Smooth muscle cell (in vitro differentiated cells): ENCODE measurements at regions not wholly inside any gene's neighbourhood (a gene's known extent, or its start where the extent isn't known, plus 50 kb on each side); places are given as distances from the start of the nearest gene placed in this dataset.

ENCODE experiments used
- DNase-seq: peaks from one replicate; lab custom pipeline; 2025; ENCODE audit not compliant: unreplicated experiment; lab: John Stamatoyannopoulos, UW
- H2AFZ ChIP-seq: fragments of 200-600 bp; sonication (generic); 2 replicates; pipeline ENCODE4 v1.6.0; 2016; ENCODE audit warnings: antibody characterized with exemption, low read depth, mild to moderate bottlenecking
- H3F3A ChIP-seq: fragments of 200-600 bp; sonication (generic); 2 replicates; pipeline ENCODE4 v1.6.0; 2017; ENCODE audit warnings: antibody characterized with exemption, low read depth
- H3K27ac ChIP-seq: fragments of 200-600 bp; sonication (generic); 2 replicates; pipeline ENCODE4 v1.5.1; 2016; ENCODE audit warnings: low read depth, mild to moderate bottlenecking
- H3K27me3 ChIP-seq: fragments of 200-600 bp; sonication (generic); 2 replicates; pipeline ENCODE4 v1.6.1; 2016; ENCODE audit warnings: low read depth, mild to moderate bottlenecking
- H3K36me3 ChIP-seq: fragments of 200-600 bp; sonication (generic); 2 replicates; pipeline ENCODE4 v1.5.1; 2016; ENCODE audit warnings: low read depth
- H3K4me1 ChIP-seq: fragments of 200-600 bp; sonication (generic); 2 replicates; pipeline ENCODE4 v1.5.1; 2016; ENCODE audit warnings: low read depth
- H3K4me2 ChIP-seq: fragments of 200-600 bp; sonication (generic); 2 replicates; pipeline ENCODE4 v1.6.0; 2016; ENCODE audit warnings: mild to moderate bottlenecking
- H3K4me3 ChIP-seq: fragments of 200-600 bp; sonication (generic); 2 replicates; pipeline ENCODE4 v1.5.1; 2016; ENCODE audit warnings: mild to moderate bottlenecking
- H3K79me2 ChIP-seq: fragments of 200-600 bp; sonication (generic); 2 replicates; pipeline ENCODE4 v1.6.0; 2016; ENCODE audit warnings: low read depth, mild to moderate bottlenecking
- H3K9ac ChIP-seq: fragments of 200-600 bp; sonication (generic); 2 replicates; pipeline ENCODE4 v1.6.0; 2016; ENCODE audit warnings: low read depth
- H3K9me3 ChIP-seq: fragments of 200-600 bp; sonication (generic); replicated peaks from 2 replicates; pipeline ENCODE4 v1.5.1; 2016; ENCODE audit warnings: low read depth
- H4K20me1 ChIP-seq: fragments of 200-600 bp; sonication (generic); 2 replicates; pipeline ENCODE4 v1.6.0; 2016; ENCODE audit warnings: low read depth
- CTCF ChIP-seq: fragments of 200-600 bp; sonication (generic); IDR thresholded peaks from 2 replicates; pipeline ENCODE4 v1.5.1; 2017; ENCODE audit warnings: borderline replicate concordance, mild to moderate bottlenecking, antibody characterized with exemption; ENCODE audit not compliant: insufficient read depth, poor library complexity, severe bottlenecking
- WGBS: methylation state at CpG from one replicate; pipeline ENCODE4 v1.1.7; 2016; ENCODE audit warnings: low lambda C conversion rate; 5-methylcytosine and 5-hydroxymethylcytosine counted together

- TF ChIP-seq CTCF, result no peak
- no peaks in the 10 kb centered on the region for H3F3A ChIP-seq
- no peaks in the 10 kb centered on the region for H3K27me3 ChIP-seq
- H3K9me3 ChIP-seq, result no peaks in the 10 kb centered on the region
- H3K4me1 ChIP-seq, result no peaks in the 10 kb centered on the region
- no peaks in the 10 kb centered on the region for H4K20me1 ChIP-seq
- no peaks in the 10 kb centered on the region for H3K79me2 ChIP-seq
- DNase-seq, result no peak
- H3K36me3 ChIP-seq, result no peaks in the 10 kb centered on the region
- no peak overlapping the region for H2AFZ ChIP-seq
- H3K4me3 ChIP-seq, result no peak overlapping the region
- H3K4me2 ChIP-seq, result no peak overlapping the region
- no peak overlapping the region for H3K27ac ChIP-seq
- 49% methylated on average over 2 of the region's 2 CpGs for whole genome bisulfite sequencing
- H3K9ac ChIP-seq, result no peak overlapping the region
Measured at GRCh38 chr3:80283783-80284182, 516.0 kb upstream of the ROBO1 start.

GRCh38 chr3:80278056-80278455 lies 510.3 kb upstream of the ROBO1 start:
- no peak overlapping the region for H3K4me3 ChIP-seq
- no peaks in the 10 kb centered on the region for H3K9me3 ChIP-seq
- no peak overlapping the region for H3K4me2 ChIP-seq
- no peak for DNase-seq
- H3K27me3 ChIP-seq, result no peaks in the 10 kb centered on the region
- H3K79me2 ChIP-seq, result no peaks in the 10 kb centered on the region
- no peak overlapping the region for H2AFZ ChIP-seq
- H3K36me3 ChIP-seq, result no peaks in the 10 kb centered on the region
- WGBS, result 88% methylated on average over 11 of the region's 11 CpGs
- no peak overlapping the region for H3K9ac ChIP-seq
- H3K4me1 ChIP-seq, result no peaks in the 10 kb centered on the region
- H4K20me1 ChIP-seq, result no peaks in the 10 kb centered on the region
- no peak overlapping the region for H3K27ac ChIP-seq
- H3F3A ChIP-seq, result no peaks in the 10 kb centered on the region
- TF ChIP-seq CTCF, result no peak

- no peak overlapping the region for H3K4me3 ChIP-seq
- TF ChIP-seq CTCF, result no peak
- H3K4me1 ChIP-seq, result no peaks in the 10 kb centered on the region
- no peak overlapping the region for H3K4me2 ChIP-seq
- no peak overlapping the region for H2AFZ ChIP-seq
- H3K27ac ChIP-seq, result no peak overlapping the region
- no peaks in the 10 kb centered on the region for H3K79me2 ChIP-seq
- no peaks in the 10 kb centered on the region for H4K20me1 ChIP-seq
- H3K27me3 ChIP-seq, result no peaks in the 10 kb centered on the region
- no peaks in the 10 kb centered on the region for H3F3A ChIP-seq
- H3K36me3 ChIP-seq, result no peaks in the 10 kb centered on the region
- DNase-seq, result no peak
- no peaks in the 10 kb centered on the region for H3K9me3 ChIP-seq
- no peak overlapping the region for H3K9ac ChIP-seq
Measured at GRCh38 chr3:80275120-80275519, 507.3 kb upstream of the ROBO1 start.

- WGBS, result 44% methylated on average over 3 of the region's 3 CpGs
- Histone ChIP-seq H2AFZ (no peak overlapping the region), H4K20me1 (no peaks in the 10 kb centered on the region), H3K4me3 (no peak overlapping the region), H3K9me3 (no peaks in the 10 kb centered on the region), H3K27me3 (no peaks in the 10 kb centered on the region), H3K36me3 (no peaks in the 10 kb centered on the region), H3F3A (no peaks in the 10 kb centered on the region), H3K79me2 (no peaks in the 10 kb centered on the region), H3K4me1 (no peaks in the 10 kb centered on the region), H3K9ac (no peak overlapping the region), H3K27ac (no peak overlapping the region), H3K4me2 (no peak overlapping the region)
- TF ChIP-seq CTCF, result no peak
- no peak for DNase-seq
Measured at GRCh38 chr3:80263260-80263659, 495.5 kb upstream of the ROBO1 start.
